ENCODE measurements at regions not wholly inside any gene's neighbourhood (a gene's known extent, or its start where the extent isn't known, plus 50 kb on each side); places are given as distances from the start of the nearest gene placed in this dataset.
A peak's percentile ranks its signal among the peaks of the same experiment; 100 is the strongest.

DNA sequence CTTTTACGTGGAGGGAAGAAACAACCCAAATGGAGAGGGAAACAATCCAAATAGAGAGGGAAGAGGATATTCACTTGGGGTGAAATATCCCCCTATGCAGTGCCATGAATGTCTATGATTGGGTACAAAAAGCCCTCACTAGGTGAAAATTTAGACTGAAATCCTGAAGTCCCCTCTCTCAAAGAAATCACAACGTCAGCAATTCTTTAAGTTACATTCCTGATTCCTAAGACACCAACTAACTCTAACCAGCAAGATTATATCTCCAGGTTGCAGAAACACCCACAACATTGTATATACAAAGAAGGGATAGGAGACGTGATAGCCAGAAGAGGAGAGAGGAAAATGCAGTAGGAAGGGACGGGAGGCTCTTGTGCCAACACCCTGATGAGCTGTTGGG lies 374.3 kb downstream of the DCAF12L2 start:
- DNase-seq (ENCODE audit: low spot score): no peak

DNA sequence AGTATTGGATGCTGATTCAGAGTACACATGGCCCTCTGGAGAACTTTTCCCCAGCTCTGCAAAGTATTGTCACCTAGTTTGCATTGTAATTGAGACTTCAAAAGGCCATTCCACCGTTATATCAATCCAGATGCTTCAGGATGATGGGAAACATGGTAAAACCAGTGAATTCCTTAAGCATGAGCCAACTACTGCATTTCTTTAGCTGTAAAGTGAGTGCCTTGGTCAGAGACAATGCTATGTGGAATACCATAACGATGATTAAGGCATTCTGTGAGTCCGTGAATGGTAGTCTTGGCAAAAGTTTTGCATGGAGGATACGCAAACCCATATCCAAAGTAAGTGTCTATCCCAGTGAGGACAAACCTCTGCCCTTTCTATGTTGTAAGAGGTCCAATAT lies 355.2 kb downstream of the DCAF12L2 start:
- no peak for DNase-seq (ENCODE audit: low spot score)

DNA sequence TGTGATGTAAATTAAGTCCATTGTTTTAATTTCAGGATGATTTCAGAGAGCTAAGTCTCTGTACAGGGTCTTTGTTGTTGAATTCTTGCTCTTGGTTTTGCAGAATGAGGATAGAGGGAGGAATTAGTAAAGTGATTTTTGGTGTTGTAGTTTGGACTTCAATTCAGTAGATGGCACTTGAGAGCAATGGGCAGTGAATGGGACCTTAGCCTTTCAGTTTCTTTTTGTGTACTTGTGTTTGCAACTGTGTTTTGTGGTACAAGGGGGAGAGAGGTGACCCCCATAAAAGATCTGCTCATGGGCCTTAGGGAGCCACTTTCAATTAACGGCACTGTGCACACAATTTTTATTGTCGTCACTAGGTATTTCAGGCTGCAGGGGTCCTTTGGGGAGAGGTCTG lies 340.0 kb downstream of the DCAF12L2 start:
- DNase-seq (ENCODE audit: low spot score): no peak

DNA sequence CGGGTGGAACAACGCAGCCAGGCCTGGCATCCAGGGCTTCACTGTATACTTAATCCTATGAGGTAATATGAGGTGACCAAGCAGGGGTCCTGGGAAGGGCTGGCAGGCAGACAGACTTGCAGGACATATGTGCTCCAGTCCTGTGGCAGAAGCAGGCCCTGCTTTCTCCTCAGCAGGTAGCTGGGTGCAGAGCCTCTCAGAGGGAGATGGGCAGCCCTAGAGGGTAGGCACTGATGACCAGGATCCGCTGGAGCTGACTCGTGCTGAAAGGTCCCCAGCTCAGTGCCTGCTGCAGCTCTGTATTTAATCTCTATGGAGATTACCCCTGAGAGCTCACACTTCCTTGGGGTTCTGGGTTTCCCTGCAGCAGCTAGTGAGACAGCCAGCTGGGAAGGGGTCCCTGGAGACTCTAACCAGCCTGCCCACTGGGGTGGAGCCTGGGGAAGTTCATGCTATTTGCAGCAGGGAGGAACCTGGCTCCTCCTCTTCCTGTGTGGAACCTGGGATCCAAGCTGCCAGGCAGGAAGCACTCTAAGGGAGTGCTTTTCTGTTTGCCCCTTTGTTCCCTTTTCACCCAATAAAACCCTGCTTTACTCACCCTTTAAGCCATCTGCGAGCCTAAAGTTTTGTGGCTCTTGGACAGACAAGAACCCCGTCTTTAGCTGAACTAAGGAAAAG lies 339.2 kb downstream of the DCAF12L2 start:
- no peak for DNase-seq (ENCODE audit: low spot score)

DNA sequence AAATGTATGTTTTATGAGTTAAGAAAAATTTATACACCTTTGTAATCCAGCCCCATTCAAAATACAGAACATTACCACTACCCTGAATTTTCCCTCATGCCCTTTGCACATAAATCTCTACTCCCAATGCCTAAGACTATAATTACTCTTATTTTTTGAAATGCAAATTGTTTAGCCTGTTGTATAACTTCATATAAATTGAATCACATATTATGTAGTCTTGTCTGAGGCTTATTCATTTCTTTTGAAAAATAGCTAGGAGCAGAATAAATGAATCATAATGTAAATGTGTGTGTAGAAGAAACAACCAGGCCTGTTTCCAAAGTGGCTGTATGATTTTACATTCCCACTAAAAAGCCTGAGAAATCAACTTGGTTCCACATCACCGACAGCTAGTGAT lies 319.8 kb downstream of the DCAF12L2 start:
- DNase-seq (ENCODE audit: low spot score): no peak

DNA sequence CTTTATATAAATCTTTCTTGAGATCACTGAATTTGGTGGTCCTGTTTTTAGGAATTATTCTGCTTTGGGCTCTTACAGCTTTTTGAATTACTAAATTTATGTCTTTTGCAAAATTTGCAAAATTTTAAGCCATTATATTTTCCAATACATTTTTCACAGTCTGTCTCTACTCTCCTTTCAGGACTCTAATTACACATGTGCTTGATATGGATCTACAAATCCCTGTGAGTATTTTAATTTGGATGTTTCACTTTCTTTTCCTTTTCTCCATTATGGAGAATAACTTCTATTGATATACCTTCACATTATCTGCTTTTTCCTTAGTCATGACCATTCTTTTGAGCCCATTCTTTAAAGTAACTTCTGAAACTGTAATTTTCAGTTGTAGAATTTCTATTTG lies 315.4 kb downstream of the DCAF12L2 start:
- no peak for DNase-seq (ENCODE audit: low spot score)

DNA sequence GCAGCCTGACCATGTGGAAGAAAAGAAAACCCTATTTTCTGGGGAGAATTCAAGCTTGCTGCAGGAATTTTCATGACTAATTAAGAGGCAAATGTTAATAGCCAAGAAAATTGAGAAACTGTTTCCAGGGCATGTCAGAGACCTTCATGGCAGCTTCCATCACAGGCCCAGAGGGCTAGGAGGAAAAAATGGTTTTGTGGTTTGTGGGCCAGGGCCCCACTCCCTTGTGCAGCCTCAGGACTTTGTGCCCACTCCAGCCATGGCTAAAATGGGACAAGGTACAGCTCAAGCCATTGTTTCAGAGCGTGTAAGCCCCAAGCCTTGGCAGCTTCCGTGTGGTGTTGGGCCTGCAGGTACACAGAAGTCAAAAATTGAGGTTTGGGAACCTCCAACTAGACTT lies 282.9 kb downstream of the DCAF12L2 start:
- DNase-seq (ENCODE audit: low spot score): no peak

DNA sequence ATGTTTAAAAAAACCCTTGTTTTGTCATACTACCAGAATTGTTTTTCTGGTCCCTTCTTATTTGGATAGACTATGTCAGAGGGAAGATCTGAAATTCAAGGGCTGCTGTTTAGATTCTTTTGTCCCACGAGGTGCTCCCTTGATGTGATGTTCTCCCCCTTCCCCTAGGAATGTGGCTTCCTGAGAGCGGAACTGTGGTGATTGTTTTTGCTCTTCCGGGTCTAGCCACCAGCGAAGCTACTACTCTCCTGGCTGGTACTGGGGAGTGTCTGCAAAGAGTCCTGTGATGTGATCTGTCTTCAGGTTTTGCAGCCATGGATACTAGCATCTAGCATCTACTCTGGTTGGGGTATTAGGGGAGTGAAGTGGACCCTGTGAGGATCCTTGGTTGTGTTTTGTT lies 271.1 kb downstream of the DCAF12L2 start:
- no peak for DNase-seq (ENCODE audit: low spot score)

DNA sequence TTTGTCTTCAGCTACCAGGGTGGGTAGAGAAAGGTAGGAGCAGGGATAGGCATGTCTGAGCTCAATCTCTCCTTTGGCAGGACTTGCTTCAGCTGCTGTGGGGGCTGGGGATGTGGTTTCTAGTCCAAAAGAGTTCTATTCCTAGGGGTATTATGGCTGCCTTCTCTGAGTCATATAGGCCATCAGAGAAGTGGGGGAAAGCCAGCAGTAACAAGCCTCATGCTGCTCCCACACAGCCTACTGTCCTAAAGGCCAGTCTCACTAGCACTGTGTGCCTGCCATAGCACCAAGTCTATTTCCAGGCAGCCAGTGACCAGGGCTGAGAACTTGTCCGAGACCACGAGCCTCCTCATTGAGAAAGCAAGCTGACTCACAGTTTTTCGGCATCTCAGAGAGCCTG lies 270.6 kb downstream of the DCAF12L2 start:
- no peak for DNase-seq (ENCODE audit: low spot score)

DNA sequence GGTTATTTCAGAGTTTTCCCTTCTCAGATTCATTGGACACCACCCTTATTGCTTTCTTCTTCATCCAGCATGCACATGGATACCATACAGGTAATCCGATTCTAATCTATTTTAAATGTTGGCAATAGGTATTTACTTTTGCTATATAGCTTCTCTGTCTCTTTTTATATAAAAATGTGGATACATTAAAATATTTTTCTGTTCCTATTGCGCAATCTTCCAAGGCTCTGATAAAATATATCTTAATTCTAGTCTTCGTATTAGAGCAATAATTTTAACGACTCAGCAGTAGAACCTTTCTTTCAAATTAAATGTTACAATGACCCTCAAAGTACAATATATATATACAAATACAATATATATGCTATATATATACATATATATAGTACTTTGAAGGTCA lies 239.8 kb downstream of the DCAF12L2 start:
- no peak for DNase-seq (ENCODE audit: low spot score)

DNA sequence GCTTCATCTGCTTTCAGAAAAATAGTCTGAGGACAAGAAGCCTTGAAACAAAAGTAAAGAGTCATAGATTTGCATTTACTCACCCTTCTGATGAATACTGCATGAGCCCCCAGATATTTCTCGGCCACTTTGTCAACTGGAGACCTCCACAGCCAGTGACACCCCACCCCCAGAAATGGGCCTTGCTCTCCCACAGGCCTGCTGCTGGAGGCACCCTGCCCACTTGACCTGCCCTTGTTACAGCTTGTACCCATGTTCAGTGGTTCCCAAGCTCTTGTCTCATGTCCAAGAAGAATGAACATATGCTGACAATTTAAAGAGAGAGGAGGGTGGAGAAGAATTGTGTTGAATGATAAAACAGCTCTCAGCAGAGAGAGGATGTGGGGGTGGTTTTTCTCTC lies 225.1 kb downstream of the DCAF12L2 start:
- no peak for DNase-seq (ENCODE audit: low spot score)

DNA sequence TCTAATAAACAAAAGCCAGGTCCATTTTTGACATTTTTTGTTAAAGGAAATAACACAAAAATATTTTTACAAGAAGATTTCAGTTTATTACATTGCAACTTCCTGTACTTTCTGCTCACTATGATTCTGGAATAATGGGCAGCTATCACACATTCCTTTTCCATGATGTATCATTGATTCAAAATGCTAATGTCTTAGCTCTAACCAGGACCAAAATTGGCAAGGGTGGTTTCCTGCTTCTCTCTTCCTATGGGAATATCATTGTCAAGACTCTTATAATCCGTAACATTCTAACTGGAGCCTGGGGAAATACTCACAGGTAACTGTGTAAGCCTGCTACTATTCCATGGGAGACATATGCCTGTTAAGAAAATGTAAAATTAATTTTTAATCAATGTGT lies 218.6 kb downstream of the DCAF12L2 start:
- DNase-seq (ENCODE audit: low spot score): no peak

DNA sequence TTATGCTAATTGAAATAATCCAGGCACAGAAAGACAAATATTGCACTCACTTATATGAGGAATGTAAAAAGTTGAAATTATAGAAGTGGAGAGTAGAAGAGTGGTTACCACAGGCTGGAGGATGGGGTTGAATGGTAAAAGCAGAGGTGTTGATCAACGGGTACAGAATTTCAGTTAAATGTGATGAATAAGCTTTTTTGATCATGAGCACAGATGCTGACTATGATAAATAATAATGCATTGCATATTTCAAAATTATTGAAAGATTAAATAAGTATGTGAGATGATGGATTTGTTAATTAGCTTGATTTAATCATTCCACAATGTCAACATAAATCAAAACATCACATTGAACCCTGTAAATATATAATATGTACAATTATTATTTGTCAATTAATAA lies 213.1 kb downstream of the DCAF12L2 start:
- DNase-seq (ENCODE audit: low spot score): no peak

DNA sequence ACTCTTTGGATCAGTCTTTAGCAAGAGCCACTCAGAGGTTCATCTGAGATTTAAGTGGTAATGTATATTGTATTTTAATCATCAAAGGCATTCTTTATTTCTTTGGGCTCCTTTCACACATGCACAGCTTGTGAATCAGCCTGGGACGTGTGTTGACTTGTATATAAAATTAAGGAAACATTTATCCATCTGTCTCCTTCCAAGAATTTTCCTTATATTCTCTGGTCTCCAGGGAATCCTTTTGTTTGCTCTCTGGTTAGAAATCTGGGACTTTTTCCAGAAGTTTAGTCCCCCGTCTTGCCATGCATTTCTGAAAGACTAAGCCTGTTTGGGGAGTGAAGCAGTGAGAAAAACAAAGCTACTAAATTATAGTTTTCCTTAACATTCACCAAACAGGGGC lies 212.3 kb downstream of the DCAF12L2 start:
- no peak for DNase-seq (ENCODE audit: low spot score)

DNA sequence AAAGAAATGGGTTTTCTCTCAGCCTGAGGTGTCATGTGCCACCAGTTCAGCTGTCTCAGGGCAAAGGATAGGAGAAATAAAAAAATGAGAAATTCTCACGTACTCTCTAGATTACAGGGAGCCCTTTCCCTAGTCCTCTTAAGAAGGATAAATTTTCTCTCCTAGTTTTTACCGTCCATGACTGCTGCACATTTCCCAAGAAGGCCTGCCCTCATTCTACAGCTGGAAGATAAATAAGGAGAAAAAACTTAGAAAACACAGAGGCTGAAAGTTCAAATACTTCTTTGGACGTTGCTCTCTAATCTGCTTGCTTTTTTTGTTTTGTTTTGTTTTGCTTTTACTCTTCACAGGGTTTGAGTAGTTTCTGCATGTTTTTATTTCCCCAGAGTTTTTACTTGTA lies 211.9 kb downstream of the DCAF12L2 start:
- DNase-seq (ENCODE audit: low spot score): no peak

DNA sequence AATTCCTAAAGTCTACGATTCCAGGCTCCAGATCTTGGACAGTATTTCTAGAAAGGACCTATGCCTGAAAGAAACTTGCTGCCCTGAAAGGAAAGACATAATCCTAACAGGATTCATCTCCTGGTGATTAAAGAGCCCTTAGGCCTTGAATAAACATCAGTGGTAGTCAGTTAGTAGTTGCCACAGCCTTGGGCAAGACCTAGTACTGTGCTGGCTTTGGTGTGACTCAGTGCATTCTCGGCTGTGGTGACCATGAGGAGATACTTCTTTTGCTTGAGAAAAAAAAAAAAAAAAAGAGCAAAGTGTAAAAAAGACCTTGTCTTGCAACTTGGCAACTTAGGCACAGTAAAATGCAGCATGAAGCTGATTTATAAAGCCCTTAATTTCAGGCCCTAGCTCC lies 188.2 kb downstream of the DCAF12L2 start:
- no peak for DNase-seq (ENCODE audit: low spot score)

DNA sequence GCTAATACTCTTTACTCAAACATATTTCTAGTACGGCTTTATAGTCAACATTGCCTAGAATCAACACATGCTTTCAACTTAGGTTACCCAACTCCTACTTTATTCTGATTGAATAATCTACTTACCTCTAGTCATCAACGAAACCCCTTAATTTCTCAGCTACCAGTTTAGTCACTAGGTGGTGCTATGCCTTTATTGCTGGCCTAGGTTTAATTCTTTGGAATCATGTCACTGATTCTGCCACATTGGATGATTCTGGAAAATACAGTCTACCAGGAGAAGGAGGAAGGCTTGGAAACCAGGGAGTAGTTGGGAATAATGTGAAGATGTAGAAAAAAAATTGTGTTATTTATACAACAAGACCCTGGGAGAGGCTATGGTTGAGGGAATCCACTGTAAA lies 167.7 kb downstream of the DCAF12L2 start:
- DNase-seq (ENCODE audit: low spot score): peak; percentile 0

DNA sequence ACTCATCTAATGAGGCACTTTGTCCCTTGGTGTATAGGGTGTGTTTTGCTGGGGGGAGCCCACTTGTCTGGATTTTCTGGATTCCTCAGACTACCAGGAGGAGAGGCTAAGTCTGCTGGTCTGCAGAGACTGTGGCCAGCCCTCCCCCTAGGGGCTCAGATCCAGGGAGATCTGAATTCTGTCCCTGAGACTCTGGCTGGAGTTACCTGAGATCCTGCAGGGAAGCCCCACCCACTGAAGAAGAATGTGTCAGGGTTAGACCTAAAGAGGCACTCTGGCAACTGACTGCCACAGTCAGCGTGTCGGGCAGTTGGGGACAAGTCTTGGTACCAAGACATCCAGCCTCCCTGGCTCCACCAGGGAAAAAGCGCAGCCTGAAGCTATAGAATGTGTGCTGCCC lies 138.9 kb downstream of the DCAF12L2 start:
- no peak for DNase-seq (ENCODE audit: low spot score)

DNA sequence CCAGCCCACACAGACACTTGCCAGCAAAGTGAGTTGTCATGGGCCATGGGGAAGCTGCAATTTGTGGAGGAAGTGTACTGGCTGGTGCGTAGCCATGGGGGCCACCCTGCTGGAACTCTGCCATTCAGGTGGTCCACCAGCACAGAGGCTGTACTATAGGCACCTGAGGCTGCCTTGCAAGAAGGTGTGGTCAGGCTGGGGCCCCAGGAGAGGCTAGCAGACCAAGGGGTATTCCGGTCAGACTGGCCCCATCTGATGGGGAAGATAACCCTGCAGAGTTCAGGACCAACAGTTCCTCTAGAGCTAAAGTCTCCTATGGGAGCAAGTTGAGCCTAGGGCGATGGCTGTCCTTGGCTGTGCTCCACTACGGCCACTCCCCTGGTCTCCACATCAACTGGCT lies 136.1 kb downstream of the DCAF12L2 start:
- DNase-seq (ENCODE audit: low spot score): no peak

DNA sequence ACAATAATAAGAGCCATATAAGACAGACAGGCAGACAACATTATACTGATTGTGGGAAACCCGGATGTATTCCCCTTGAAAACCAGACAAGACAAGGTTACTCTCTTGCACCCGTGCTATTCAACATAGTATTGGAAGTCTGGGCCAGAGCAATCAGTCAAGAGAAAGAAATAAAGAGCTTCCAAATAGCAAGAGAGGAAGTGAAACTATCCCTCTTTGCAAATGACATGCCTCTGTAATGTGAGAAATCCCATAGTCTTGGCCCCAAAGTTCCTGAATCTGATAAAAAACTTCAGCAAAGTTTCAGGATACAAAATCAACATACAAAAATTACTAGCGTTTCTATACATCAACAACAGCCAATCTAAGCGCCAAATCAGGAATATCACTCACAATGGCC lies 102.1 kb downstream of the DCAF12L2 start:
- DNase-seq (ENCODE audit: low spot score): no peak

DNA sequence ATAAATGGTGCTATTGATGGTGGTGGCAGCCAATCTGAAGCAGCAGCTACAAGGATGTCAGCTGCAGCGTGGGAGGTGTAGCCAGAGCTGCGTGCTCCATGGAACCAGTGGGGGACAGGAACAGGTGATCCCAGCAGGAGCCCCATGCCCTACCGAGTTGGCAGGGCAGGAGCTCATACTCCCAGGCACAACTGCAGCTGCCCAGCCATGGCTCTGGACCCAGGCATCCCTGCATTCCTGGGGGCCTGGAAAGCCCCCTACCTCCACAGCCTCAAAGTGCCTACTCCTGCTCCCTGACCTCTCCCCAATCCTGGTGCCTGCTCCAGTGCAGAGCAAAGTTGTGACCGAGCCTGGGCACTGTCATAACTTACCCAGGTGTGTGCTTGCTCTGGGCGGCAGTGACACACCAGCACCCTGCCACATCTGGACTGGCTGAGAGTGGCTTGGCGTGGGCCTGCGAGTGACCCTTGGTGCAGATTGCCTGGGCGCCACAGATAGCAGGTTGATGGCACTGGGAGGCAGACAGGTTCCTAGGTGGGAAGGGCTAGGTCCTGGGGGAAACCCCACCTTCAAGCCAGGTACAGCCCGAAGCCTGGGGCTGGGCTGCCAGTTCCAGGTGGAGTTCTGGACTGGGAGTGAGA lies 101.1 kb downstream of the DCAF12L2 start:
- DNase-seq (ENCODE audit: low spot score): no peak

DNA sequence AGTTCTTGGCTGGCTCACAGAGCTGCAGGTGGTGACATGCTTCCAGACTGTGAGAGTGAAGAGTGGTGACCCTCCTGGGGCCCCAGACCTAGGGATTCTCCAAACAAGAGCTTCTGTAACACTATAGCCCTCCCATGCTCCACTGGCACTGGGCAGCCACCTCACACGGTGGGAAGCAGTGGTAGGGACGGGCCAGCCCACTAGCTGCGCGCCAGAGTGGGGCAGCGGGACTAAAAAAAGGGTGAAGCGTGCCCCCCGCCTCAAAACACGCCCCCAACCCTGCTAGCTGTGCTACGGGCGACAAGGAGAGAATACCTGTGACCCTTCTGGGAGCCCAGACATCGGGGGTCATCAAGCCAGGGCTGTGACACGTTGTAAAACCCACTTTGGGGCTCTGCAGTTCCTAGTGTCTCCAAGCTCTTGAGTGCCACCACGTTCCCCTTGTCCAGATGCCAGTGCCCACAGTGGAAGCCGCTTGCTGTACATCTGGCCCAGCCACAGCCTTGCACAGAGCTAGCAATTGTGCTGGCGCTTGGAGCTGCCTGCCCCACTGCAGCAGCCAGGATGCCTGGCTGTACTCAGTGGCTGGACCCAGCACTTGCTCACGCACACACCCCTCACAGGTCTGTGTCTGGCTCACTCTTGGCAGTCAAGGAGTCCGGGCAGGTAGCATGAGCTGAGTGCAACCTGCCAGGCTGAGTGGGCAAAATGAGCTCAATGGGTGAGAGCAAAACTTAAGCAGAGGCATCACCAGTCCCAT lies 100.0 kb downstream of the DCAF12L2 start:
- no peak for DNase-seq (ENCODE audit: low spot score)
